ENCODE measurements at regions not wholly inside any gene's neighbourhood (a gene's known extent, or its start where the extent isn't known, plus 50 kb on each side); places are given as distances from the start of the nearest gene placed in this dataset.
A peak's percentile ranks its signal among the peaks of the same experiment; 100 is the strongest.

DNA sequence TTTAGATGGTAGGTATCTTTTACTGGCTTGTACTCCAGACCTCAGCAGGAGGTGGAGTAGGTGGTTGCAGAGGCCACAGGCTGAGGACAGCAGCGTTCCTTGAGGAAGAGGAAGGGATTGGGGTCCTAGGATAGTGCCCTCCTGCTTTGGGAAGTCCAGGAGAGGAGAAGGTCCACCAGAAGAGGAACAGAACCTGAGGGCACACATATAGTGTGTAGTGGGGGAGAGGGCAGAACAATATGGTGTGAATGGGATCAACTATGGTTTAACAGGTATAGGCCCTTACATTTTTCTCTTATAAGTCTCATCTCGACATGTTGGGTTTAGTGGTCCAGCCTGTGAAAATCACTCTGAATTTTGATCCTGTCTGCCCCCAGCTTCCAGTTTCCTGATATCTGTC, 229.1 kb upstream of the ZBED5 start:
- Histone ChIP-seq H3K4me3 (ENCODE audit: low read depth, low read length) (no peak overlapping the region), H3K36me3 (ENCODE audit: control insufficient read depth, insufficient read depth, low read length) (no peaks in the 10 kb centered on the region), H3K27ac (no peak overlapping the region), H3K27me3 (ENCODE audit: control insufficient read depth, insufficient read depth, low read length) (no peaks in the 10 kb centered on the region), H3K4me2 (ENCODE audit: low read length) (no peak overlapping the region), H3K9me3 (ENCODE audit: control insufficient read depth, low read length) (no peaks in the 10 kb centered on the region), H3K79me2 (no peaks in the 10 kb centered on the region), H2AFZ (no peak overlapping the region), H3K9ac (no peak overlapping the region), H3K4me1 (no peaks in the 10 kb centered on the region)
- TF ChIP-seq, protein P1, sequence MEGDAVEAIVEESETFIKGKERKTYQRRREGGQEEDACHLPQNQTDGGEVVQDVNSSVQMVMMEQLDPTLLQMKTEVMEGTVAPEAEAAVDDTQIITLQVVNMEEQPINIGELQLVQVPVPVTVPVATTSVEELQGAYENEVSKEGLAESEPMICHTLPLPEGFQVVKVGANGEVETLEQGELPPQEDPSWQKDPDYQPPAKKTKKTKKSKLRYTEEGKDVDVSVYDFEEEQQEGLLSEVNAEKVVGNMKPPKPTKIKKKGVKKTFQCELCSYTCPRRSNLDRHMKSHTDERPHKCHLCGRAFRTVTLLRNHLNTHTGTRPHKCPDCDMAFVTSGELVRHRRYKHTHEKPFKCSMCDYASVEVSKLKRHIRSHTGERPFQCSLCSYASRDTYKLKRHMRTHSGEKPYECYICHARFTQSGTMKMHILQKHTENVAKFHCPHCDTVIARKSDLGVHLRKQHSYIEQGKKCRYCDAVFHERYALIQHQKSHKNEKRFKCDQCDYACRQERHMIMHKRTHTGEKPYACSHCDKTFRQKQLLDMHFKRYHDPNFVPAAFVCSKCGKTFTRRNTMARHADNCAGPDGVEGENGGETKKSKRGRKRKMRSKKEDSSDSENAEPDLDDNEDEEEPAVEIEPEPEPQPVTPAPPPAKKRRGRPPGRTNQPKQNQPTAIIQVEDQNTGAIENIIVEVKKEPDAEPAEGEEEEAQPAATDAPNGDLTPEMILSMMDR (IDR thresholded peaks at IDR 0.05) = no peak

DNA sequence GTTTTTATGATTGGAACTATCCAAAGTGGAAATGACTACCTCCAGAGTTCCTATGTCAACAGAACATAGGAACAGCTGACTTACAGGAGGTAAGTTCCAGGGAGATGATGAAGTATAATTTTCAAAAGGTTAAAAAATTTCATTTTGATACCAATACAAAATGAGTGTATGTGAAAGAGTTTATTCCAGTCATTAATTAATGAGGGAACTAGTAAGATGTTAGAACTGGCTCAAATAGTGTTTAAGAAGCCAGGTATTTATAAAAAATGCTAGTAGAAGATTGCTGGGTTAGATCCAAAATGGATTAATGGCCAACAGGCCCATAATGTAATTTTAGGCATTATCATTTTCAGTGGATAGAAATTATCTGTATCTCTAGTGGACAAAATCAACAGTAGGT, 227.7 kb upstream of the ZBED5 start:
- Histone ChIP-seq H3K4me3 (ENCODE audit: low read depth, low read length) (no peak overlapping the region), H3K9me3 (ENCODE audit: control insufficient read depth, low read length) (no peaks in the 10 kb centered on the region), H3K4me2 (ENCODE audit: low read length) (no peak overlapping the region), H3K9ac (no peak overlapping the region), H3K4me1 (peaks cover 8% of the 10 kb centered on the region), H3K79me2 (no peaks in the 10 kb centered on the region), H3K27ac (no peak overlapping the region), H3K27me3 (ENCODE audit: control insufficient read depth, insufficient read depth, low read length) (no peaks in the 10 kb centered on the region), H2AFZ (no peak overlapping the region), H3K36me3 (ENCODE audit: control insufficient read depth, insufficient read depth, low read length) (no peaks in the 10 kb centered on the region)
- TF ChIP-seq, protein P1 (IDR thresholded peaks at IDR 0.05) = no peak

DNA sequence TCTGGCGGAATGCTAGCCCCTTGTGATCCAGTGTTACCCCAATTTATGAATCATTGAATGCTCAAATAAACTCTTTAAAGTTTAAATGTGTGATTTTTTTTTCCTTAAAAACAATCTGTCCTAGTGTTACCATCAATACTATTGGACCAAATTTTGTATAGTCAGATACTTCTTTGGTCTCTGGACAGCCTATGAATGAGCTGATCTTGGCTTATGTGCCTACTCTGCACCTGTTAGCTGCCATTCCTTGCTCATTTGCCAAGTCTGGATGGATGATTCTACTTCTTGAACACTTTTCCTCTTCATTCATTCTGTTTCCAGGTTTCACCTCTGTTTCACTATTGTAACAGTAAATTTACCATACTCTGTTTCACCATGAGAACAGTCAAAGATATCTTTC, 226.5 kb upstream of the ZBED5 start:
- no peaks in the 10 kb centered on the region for H3K36me3 ChIP-seq (ENCODE audit: control insufficient read depth, insufficient read depth, low read length)
- H3K4me2 ChIP-seq (ENCODE audit: low read length) = no peak overlapping the region
- no peak overlapping the region for H3K9ac ChIP-seq
- H2AFZ ChIP-seq = no peak overlapping the region
- TF ChIP-seq, protein P1 (IDR thresholded peaks at IDR 0.05) = no peak
- H3K79me2 ChIP-seq = no peaks in the 10 kb centered on the region
- no peaks in the 10 kb centered on the region for H3K9me3 ChIP-seq (ENCODE audit: control insufficient read depth, low read length)
- H3K27me3 ChIP-seq (ENCODE audit: control insufficient read depth, insufficient read depth, low read length) = no peaks in the 10 kb centered on the region
- H3K4me3 ChIP-seq (ENCODE audit: low read depth, low read length) = no peak overlapping the region
- peaks cover 8% of the 10 kb centered on the region for H3K4me1 ChIP-seq
- no peak overlapping the region for H3K27ac ChIP-seq

DNA sequence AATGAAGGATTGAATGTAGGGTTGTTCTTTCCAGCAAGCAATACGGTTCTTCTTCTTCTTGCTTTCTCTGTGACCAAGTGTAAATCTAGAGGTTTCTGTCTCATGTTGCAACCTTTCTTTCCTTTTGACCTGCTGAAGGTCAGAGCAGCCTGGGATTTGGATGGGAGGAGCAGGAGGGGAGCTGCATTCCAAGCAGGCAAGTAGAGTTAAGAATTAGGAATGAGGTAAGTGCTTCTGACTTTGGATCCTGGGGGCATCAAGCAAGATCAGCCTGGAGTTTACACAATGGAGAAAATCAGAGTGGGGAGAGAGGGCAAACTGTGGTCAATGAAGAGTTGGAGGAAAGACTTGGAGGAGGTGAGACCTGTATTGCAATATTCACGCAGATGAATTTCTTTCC, 225.6 kb upstream of the ZBED5 start:
- H3K9me3 ChIP-seq (ENCODE audit: control insufficient read depth, low read length) = no peaks in the 10 kb centered on the region
- TF ChIP-seq, protein P1 (IDR thresholded peaks at IDR 0.05) = no peak
- no peak overlapping the region for H3K9ac ChIP-seq
- H3K27me3 ChIP-seq (ENCODE audit: control insufficient read depth, insufficient read depth, low read length) = no peaks in the 10 kb centered on the region
- no peak overlapping the region for H3K4me2 ChIP-seq (ENCODE audit: low read length)
- no peaks in the 10 kb centered on the region for H3K79me2 ChIP-seq
- H2AFZ ChIP-seq = no peak overlapping the region
- H3K4me1 ChIP-seq = peaks cover 8% of the 10 kb centered on the region
- no peak overlapping the region for H3K4me3 ChIP-seq (ENCODE audit: low read depth, low read length)
- H3K36me3 ChIP-seq (ENCODE audit: control insufficient read depth, insufficient read depth, low read length) = no peaks in the 10 kb centered on the region
- no peak overlapping the region for H3K27ac ChIP-seq

DNA sequence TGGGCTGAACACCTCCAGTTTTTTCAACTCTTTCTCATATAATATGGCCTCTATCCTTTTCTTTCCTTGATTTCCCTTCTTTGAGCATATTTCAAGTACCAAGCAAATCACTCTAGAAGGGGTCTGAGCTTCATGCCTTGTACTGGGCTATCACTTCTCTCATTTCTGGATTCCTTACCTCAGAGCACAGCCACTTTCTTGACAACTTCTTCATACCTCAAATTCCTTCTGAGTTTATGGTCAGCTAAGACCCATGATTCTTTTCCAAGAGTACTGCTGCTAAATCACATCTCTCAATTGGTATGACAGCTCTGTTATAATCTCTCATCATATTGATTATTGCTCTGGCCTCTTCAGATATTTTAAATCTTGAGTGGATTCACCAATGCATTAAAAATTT, 224.8 kb upstream of the ZBED5 start:
- H3K27ac ChIP-seq = peak overlapping the region; percentile 51
- TF ChIP-seq, protein P1 (IDR thresholded peaks at IDR 0.05) = no peak

More for the DNA sequence above, 224.8 kb upstream of the ZBED5 start:
- Histone ChIP-seq H3K27me3 (ENCODE audit: control insufficient read depth, insufficient read depth, low read length) (no peaks in the 10 kb centered on the region), H3K36me3 (ENCODE audit: control insufficient read depth, insufficient read depth, low read length) (no peaks in the 10 kb centered on the region), H3K79me2 (no peaks in the 10 kb centered on the region), H3K9ac (no peak overlapping the region), H3K4me2 (ENCODE audit: low read length) (no peak overlapping the region), H3K4me3 (ENCODE audit: low read depth, low read length) (no peak overlapping the region), H2AFZ (no peak overlapping the region), H3K9me3 (ENCODE audit: control insufficient read depth, low read length) (no peaks in the 10 kb centered on the region), H3K4me1 (peaks cover 8% of the 10 kb centered on the region)
